Gastrocnemius medialis (tissue), 4 donors: ENCODE measurements at regions not wholly inside any gene's neighbourhood (a gene's known extent, or its start where the extent isn't known, plus 50 kb on each side); places are given as distances from the start of the nearest gene placed in this dataset.

Experiments
- ATAC-seq, 2 donors: fragments of 150-250 bp; one replicate each; pipeline ENCODE4 v1.9.1; 2016
- DNase-seq, 2 donors: peaks; one replicate each; pipeline ENCODE4 v3.0.0-alpha.2; 2019
- H3K27ac ChIP-seq, 4 donors: fragments of 200-600 bp; sonication (generic); 1 replicate in 1 of 4; 2 replicates in 3 of 4; pipeline ENCODE4 v1.5.1; 2016 to 2018; ENCODE audit warnings: mild to moderate bottlenecking in 2 of 4, moderate library complexity in 1 of 4
- H3K27me3 ChIP-seq, 3 donors: fragments of 200-600 bp; sonication (generic) in 2 of 3; 1 replicate in 1 of 3; 2 replicates in 2 of 3; pipeline versions ENCODE4 v1.5.1 to v1.6.0; 2016 to 2019; ENCODE audit warnings: mild to moderate bottlenecking in 1 of 3, moderate library complexity in 1 of 3
- H3K36me3 ChIP-seq, 2 donors: fragments of 200-600 bp; sonication (generic) in 1 of 2; one replicate each; pipeline ENCODE4 v1.5.1; 2017 to 2018
- H3K4me1 ChIP-seq, 2 donors: fragments of 200-600 bp; sonication (generic) in 1 of 2; one replicate each; pipeline ENCODE4 v1.5.1; 2016 to 2017; ENCODE audit warnings: mild to moderate bottlenecking in 2 of 2
- H3K4me3 ChIP-seq, 4 donors: fragments of 200-600 bp; sonication (generic) in 3 of 4; 1 replicate in 1 of 4; 2 replicates in 3 of 4; pipeline ENCODE4 v1.5.1; 2016 to 2019; ENCODE audit warnings: mild to moderate bottlenecking in 2 of 4
- H3K9me3 ChIP-seq, 3 donors: fragments of 200-600 bp; sonication (generic) in 2 of 3; 1 replicate in 1 of 3; 2 replicates in 2 of 3; pipeline ENCODE4 v1.5.1; 2016 to 2019
- POLR2A ChIP-seq, 2 donors: fragments of 450-650 bp; IDR thresholded peaks; one replicate each; pipeline ENCODE4 v1.6.1; 2017; ENCODE audit warnings: antibody characterized with exemption in 2 of 2, mild to moderate bottlenecking in 2 of 2, moderate library complexity in 2 of 2
- in situ Hi-C, 4 donors: fragments of 200-750 bp; cut with MboI; loops; one replicate each; pipeline versions ENCODE4 v1.15.0 to v1.8.0; 2017; ENCODE audit warnings: low sequenced_read_pairs in 4 of 4
- intact Hi-C: fragments of 100-400 bp; cut with DNase I; formaldehyde crosslinking; loops from one replicate; pipeline ENCODE4 v1.15.1; 2023; ENCODE audit warnings: low total_unique reads
- TF ChIP-seq, protein P1 (sequence below), 5 experiments: fragments of 450-650 bp in 3 of 5; fragments of 200-600 bp in 2 of 5; sonication (generic) in 2 of 5; IDR thresholded peaks in 4 of 5; conservative IDR thresholded peaks in 1 of 5; 1 replicate in 4 of 5; 2 replicates in 1 of 5; pipeline ENCODE4 v1.5.1; 2016 to 2019; ENCODE audit warnings: antibody characterized with exemption in 5 of 5, mild to moderate bottlenecking in 3 of 5, moderate library complexity in 3 of 5

GRCh38 chr4:44118971-44119680 lies 329.5 kb downstream of the KCTD8 start:
- no peaks in the 10 kb centered on the region for H3K36me3 ChIP-seq
- no peak for TF ChIP-seq POLR2A (IDR thresholded peaks at IDR 0.05)
- TF ChIP-seq, protein P1, sequence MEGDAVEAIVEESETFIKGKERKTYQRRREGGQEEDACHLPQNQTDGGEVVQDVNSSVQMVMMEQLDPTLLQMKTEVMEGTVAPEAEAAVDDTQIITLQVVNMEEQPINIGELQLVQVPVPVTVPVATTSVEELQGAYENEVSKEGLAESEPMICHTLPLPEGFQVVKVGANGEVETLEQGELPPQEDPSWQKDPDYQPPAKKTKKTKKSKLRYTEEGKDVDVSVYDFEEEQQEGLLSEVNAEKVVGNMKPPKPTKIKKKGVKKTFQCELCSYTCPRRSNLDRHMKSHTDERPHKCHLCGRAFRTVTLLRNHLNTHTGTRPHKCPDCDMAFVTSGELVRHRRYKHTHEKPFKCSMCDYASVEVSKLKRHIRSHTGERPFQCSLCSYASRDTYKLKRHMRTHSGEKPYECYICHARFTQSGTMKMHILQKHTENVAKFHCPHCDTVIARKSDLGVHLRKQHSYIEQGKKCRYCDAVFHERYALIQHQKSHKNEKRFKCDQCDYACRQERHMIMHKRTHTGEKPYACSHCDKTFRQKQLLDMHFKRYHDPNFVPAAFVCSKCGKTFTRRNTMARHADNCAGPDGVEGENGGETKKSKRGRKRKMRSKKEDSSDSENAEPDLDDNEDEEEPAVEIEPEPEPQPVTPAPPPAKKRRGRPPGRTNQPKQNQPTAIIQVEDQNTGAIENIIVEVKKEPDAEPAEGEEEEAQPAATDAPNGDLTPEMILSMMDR (IDR thresholded peaks at IDR 0.05 in 4 of 5, conservative IDR thresholded peaks at IDR 0.05 in 1 of 5) = no peak
- ATAC-seq (no peak), DNase-seq (no peak)
- H3K4me1 ChIP-seq = no peaks in the 10 kb centered on the region
- no peaks in the 10 kb centered on the region for H3K9me3 ChIP-seq
- no peak overlapping the region for H3K4me3 ChIP-seq
- H3K27ac ChIP-seq = no peak overlapping the region
- no peaks in the 10 kb centered on the region for H3K27me3 ChIP-seq
- intact Hi-C loops = no loop called here
- in situ Hi-C loops = no loop called here

DNA sequence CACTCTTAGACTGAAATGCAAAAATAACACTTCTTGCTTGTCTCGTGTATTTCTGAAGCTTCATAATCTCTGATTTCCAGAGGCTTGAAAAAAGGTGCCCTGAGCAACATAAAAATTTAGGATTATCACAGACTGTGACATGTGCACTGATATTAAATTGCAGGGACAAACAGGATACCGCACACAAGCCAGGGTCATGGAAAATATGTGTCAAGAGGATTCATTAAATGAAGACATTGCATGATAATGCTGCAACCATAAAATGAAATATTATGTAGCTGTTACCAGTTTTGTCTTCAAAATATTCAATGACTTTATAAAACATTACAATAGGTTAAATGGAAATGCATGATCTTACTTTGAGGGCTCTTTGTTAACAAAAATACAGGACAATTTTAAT lies 328.0 kb downstream of the KCTD8 start:
- Histone ChIP-seq H3K27ac (no peak overlapping the region), H3K4me1 (no peaks in the 10 kb centered on the region), H3K36me3 (no peaks in the 10 kb centered on the region), H3K27me3 (no peaks in the 10 kb centered on the region), H3K4me3 (no peak overlapping the region), H3K9me3 (no peaks in the 10 kb centered on the region)
- in situ Hi-C loops (no loop called here), intact Hi-C loops (no loop called here)
- ATAC-seq (no peak), DNase-seq (no peak)
- TF ChIP-seq POLR2A (IDR thresholded peaks at IDR 0.05) = no peak
- TF ChIP-seq, protein P1 (IDR thresholded peaks at IDR 0.05 in 4 of 5, conservative IDR thresholded peaks at IDR 0.05 in 1 of 5) = no peak

- Histone ChIP-seq H3K27ac (no peak overlapping the region), H3K4me3 (no peak overlapping the region), H3K9me3 (no peaks in the 10 kb centered on the region), H3K4me1 (no peaks in the 10 kb centered on the region), H3K36me3 (no peaks in the 10 kb centered on the region), H3K27me3 (no peaks in the 10 kb centered on the region)
- no peak for ATAC-seq
- intact Hi-C loops (no loop called here), in situ Hi-C loops (no loop called here)
- DNase-seq = no peak
- TF ChIP-seq, protein P1 (IDR thresholded peaks at IDR 0.05 in 4 of 5, conservative IDR thresholded peaks at IDR 0.05 in 1 of 5) = no peak
- TF ChIP-seq POLR2A (IDR thresholded peaks at IDR 0.05) = no peak
Measured at GRCh38 chr4:44121210-44121609, 327.4 kb downstream of the KCTD8 start.
